SK-N-SH treated with all-trans-retinoic acid at 6 μM for 48 hours (cell line): ENCODE measurements at regions not wholly inside any gene's neighbourhood (a gene's known extent, or its start where the extent isn't known, plus 50 kb on each side); places are given as distances from the start of the nearest gene placed in this dataset.

Experiments
- ATAC-seq: fragments of 200-7000 bp; cut with Tn5 transposase; 3 replicates; pipeline ENCODE4 v1.9.1; 2020; ENCODE audit warnings: mild to moderate bottlenecking, moderate library complexity
- ARNTL ChIP-seq: fragments of 450-650 bp; formaldehyde crosslinking; IDR thresholded peaks from 2 replicates; pipeline ENCODE4 v1.5.0; 2020; ENCODE audit warnings: low read depth, mild to moderate bottlenecking, moderate library complexity, borderline replicate concordance
- BACH2 ChIP-seq: fragments of 250-450 bp; sonication (Bioruptor Pico); IDR thresholded peaks from 2 replicates; pipeline ENCODE4 v1.9.0; 2021; ENCODE audit warnings: mild to moderate bottlenecking, borderline replicate concordance
- CSDC2 ChIP-seq: fragments of 250-450 bp; sonication (Bioruptor Pico); IDR thresholded peaks from 2 replicates; pipeline ENCODE4 v1.5.0; 2020; ENCODE audit warnings: mild to moderate bottlenecking, moderate library complexity
- ESRRG ChIP-seq: fragments of 250-450 bp; sonication (Bioruptor Pico); IDR thresholded peaks from 2 replicates; pipeline ENCODE4 v1.6.1; 2021; ENCODE audit warnings: mild to moderate bottlenecking
- GLIS3 ChIP-seq: fragments of 250-450 bp; sonication (Bioruptor Pico); IDR thresholded peaks from 2 replicates; pipeline ENCODE4 v1.5.0; 2020; ENCODE audit warnings: mild to moderate bottlenecking, moderate library complexity
- ISL1 ChIP-seq: fragments of 250-450 bp; sonication (Bioruptor Pico); IDR thresholded peaks from 2 replicates; pipeline ENCODE4 v2.1.2; 2022; ENCODE audit warnings: mild to moderate bottlenecking, moderate library complexity
- OSR1 ChIP-seq: fragments of 250-450 bp; sonication (Bioruptor Pico); IDR thresholded peaks from 2 replicates; pipeline ENCODE4 v1.8.0; 2022; ENCODE audit warnings: moderate library complexity, mild to moderate bottlenecking, inconsistent platforms
- PPARA ChIP-seq: fragments of 250-450 bp; sonication (Bioruptor Pico); IDR thresholded peaks from 2 replicates; pipeline ENCODE4 v1.5.0; 2020; ENCODE audit warnings: mild to moderate bottlenecking, borderline replicate concordance
- RARB ChIP-seq: fragments of 250-450 bp; sonication (Bioruptor Pico); IDR thresholded peaks from 2 replicates; pipeline ENCODE4 v1.8.0; 2021; ENCODE audit warnings: mild to moderate bottlenecking, moderate library complexity
- SNAI2 ChIP-seq: fragments of 250-450 bp; sonication (Bioruptor Pico); IDR thresholded peaks from 2 replicates; pipeline ENCODE4 v1.5.0; 2020; ENCODE audit warnings: mild to moderate bottlenecking, moderate library complexity
- TCF4 ChIP-seq: fragments of 250-450 bp; sonication (Bioruptor Pico); IDR thresholded peaks from 2 replicates; pipeline ENCODE4 v1.8.0; 2021; ENCODE audit warnings: mild to moderate bottlenecking, moderate library complexity, borderline replicate concordance
- TOX ChIP-seq: fragments of 250-450 bp; sonication (Bioruptor Pico); IDR thresholded peaks from 2 replicates; pipeline ENCODE4 v1.8.0; 2021; ENCODE audit warnings: mild to moderate bottlenecking, moderate library complexity, borderline replicate concordance
- ZC3H10 ChIP-seq: fragments of 250-450 bp; sonication (Bioruptor Pico); IDR thresholded peaks from 2 replicates; pipeline ENCODE4 v1.5.1; 2021; ENCODE audit warnings: mild to moderate bottlenecking, moderate library complexity
- ZFP3 ChIP-seq: fragments of 250-450 bp; sonication (Bioruptor Pico); IDR thresholded peaks from 2 replicates; pipeline ENCODE4 v1.5.0; 2020; ENCODE audit warnings: mild to moderate bottlenecking, moderate library complexity
- ZFP30 ChIP-seq: fragments of 450-650 bp; formaldehyde crosslinking; IDR thresholded peaks from 2 replicates; pipeline ENCODE4 v1.5.0; 2022; ENCODE audit warnings: mild to moderate bottlenecking, moderate library complexity
- ZNF565 ChIP-seq: fragments of 450-650 bp; formaldehyde crosslinking; conservative IDR thresholded peaks from 2 replicates; pipeline ENCODE4 v1.5.0; 2020; ENCODE audit warnings: low read depth, mild to moderate bottlenecking, moderate library complexity
- ZNF70 ChIP-seq: fragments of 450-650 bp; formaldehyde crosslinking; IDR thresholded peaks from 2 replicates; pipeline ENCODE4 v1.5.0; 2020; ENCODE audit warnings: mild to moderate bottlenecking, moderate library complexity
- ZNF8 ChIP-seq: fragments of 450-650 bp; formaldehyde crosslinking; IDR thresholded peaks from 2 replicates; pipeline ENCODE4 v1.5.0; 2020; ENCODE audit warnings: mild to moderate bottlenecking, moderate library complexity
- TF ChIP-seq, protein P1 (sequence below): fragments of 250-450 bp; sonication (Bioruptor Pico); IDR thresholded peaks from 2 replicates; pipeline ENCODE4 v1.8.0; 2020; ENCODE audit warnings: mild to moderate bottlenecking, moderate library complexity, borderline replicate concordance
- TF ChIP-seq, protein P2 (sequence below): fragments of 250-450 bp; sonication (Bioruptor Pico); IDR thresholded peaks from 2 replicates; pipeline ENCODE4 v1.5.0; 2020; ENCODE audit warnings: mild to moderate bottlenecking, moderate library complexity
- TF ChIP-seq, protein P3 (sequence below): fragments of 250-450 bp; sonication (Bioruptor Pico); IDR thresholded peaks from 2 replicates; pipeline ENCODE4 v1.8.0; 2021; ENCODE audit warnings: low read depth, mild to moderate bottlenecking, moderate library complexity, borderline replicate concordance
- TF ChIP-seq, protein P4 (sequence below): fragments of 250-450 bp; sonication (Bioruptor Pico); IDR thresholded peaks from 2 replicates; pipeline ENCODE4 v1.5.1; 2020; ENCODE audit warnings: low read depth, mild to moderate bottlenecking, moderate library complexity
- TF ChIP-seq, protein P5 (sequence below): fragments of 250-450 bp; sonication (Bioruptor Pico); IDR thresholded peaks from 2 replicates; pipeline ENCODE4 v1.5.1; 2021; ENCODE audit warnings: mild to moderate bottlenecking, moderate library complexity

DNA sequence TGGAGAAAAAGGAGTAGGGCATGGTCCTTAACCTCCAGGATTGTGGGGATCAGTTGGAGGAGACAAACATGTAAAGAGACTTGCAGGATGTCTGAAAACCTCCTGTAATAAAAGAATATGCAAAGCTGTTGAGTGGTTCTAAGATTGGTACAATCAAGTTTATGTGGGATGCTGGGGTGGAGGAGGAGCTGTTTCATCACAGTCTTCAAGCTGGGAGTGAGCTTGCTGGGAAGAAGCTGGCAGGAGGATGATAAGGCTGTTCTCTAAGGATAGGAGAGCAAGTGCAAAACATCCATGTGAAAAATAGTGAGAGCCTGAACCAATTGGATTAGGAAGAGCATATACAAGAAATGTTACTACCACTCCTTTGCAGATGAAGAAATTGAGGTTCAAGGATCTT is 161.9 kb upstream of the CRIM1 start:
- TF ChIP-seq BACH2 (CRISPR knock-in tag) (no peak), ESRRG (CRISPR knock-in tag) (no peak), ZNF70 (CRISPR knock-in tag) (no peak), CSDC2 (CRISPR knock-in tag) (no peak), ZNF565 (no peak), ZC3H10 (no peak), RARB (no peak), ISL1 (CRISPR knock-in tag) (no peak), ZFP3 (CRISPR knock-in tag) (no peak), GLIS3 (CRISPR knock-in tag) (no peak), PPARA (CRISPR knock-in tag) (no peak), TCF4 (CRISPR knock-in tag) (no peak), ZNF8 (CRISPR knock-in tag) (no peak), SNAI2 (no peak), OSR1 (CRISPR knock-in tag) (no peak)
- TF ChIP-seq, protein P1, sequence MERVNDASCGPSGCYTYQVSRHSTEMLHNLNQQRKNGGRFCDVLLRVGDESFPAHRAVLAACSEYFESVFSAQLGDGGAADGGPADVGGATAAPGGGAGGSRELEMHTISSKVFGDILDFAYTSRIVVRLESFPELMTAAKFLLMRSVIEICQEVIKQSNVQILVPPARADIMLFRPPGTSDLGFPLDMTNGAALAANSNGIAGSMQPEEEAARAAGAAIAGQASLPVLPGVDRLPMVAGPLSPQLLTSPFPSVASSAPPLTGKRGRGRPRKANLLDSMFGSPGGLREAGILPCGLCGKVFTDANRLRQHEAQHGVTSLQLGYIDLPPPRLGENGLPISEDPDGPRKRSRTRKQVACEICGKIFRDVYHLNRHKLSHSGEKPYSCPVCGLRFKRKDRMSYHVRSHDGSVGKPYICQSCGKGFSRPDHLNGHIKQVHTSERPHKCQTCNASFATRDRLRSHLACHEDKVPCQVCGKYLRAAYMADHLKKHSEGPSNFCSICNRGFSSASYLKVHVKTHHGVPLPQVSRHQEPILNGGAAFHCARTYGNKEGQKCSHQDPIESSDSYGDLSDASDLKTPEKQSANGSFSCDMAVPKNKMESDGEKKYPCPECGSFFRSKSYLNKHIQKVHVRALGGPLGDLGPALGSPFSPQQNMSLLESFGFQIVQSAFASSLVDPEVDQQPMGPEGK, result no peak
- TF ChIP-seq, protein P2, sequence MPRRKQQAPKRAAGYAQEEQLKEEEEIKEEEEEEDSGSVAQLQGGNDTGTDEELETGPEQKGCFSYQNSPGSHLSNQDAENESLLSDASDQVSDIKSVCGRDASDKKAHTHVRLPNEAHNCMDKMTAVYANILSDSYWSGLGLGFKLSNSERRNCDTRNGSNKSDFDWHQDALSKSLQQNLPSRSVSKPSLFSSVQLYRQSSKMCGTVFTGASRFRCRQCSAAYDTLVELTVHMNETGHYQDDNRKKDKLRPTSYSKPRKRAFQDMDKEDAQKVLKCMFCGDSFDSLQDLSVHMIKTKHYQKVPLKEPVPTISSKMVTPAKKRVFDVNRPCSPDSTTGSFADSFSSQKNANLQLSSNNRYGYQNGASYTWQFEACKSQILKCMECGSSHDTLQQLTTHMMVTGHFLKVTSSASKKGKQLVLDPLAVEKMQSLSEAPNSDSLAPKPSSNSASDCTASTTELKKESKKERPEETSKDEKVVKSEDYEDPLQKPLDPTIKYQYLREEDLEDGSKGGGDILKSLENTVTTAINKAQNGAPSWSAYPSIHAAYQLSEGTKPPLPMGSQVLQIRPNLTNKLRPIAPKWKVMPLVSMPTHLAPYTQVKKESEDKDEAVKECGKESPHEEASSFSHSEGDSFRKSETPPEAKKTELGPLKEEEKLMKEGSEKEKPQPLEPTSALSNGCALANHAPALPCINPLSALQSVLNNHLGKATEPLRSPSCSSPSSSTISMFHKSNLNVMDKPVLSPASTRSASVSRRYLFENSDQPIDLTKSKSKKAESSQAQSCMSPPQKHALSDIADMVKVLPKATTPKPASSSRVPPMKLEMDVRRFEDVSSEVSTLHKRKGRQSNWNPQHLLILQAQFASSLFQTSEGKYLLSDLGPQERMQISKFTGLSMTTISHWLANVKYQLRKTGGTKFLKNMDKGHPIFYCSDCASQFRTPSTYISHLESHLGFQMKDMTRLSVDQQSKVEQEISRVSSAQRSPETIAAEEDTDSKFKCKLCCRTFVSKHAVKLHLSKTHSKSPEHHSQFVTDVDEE (CRISPR knock-in tag), result no peak
- TF ChIP-seq, protein P3, sequence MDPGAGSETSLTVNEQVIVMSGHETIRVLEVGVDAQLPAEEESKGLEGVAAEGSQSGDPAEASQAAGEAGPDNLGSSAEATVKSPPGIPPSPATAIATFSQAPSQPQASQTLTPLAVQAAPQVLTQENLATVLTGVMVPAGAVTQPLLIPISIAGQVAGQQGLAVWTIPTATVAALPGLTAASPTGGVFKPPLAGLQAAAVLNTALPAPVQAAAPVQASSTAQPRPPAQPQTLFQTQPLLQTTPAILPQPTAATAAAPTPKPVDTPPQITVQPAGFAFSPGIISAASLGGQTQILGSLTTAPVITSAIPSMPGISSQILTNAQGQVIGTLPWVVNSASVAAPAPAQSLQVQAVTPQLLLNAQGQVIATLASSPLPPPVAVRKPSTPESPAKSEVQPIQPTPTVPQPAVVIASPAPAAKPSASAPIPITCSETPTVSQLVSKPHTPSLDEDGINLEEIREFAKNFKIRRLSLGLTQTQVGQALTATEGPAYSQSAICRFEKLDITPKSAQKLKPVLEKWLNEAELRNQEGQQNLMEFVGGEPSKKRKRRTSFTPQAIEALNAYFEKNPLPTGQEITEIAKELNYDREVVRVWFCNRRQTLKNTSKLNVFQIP (CRISPR knock-in tag), result no peak
- TF ChIP-seq, protein P4, sequence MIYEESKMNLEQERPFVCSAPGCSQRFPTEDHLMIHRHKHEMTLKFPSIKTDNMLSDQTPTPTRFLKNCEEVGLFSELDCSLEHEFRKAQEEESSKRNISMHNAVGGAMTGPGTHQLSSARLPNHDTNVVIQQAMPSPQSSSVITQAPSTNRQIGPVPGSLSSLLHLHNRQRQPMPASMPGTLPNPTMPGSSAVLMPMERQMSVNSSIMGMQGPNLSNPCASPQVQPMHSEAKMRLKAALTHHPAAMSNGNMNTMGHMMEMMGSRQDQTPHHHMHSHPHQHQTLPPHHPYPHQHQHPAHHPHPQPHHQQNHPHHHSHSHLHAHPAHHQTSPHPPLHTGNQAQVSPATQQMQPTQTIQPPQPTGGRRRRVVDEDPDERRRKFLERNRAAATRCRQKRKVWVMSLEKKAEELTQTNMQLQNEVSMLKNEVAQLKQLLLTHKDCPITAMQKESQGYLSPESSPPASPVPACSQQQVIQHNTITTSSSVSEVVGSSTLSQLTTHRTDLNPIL (CRISPR knock-in tag), result no peak
- ATAC-seq, result no peak

DNA sequence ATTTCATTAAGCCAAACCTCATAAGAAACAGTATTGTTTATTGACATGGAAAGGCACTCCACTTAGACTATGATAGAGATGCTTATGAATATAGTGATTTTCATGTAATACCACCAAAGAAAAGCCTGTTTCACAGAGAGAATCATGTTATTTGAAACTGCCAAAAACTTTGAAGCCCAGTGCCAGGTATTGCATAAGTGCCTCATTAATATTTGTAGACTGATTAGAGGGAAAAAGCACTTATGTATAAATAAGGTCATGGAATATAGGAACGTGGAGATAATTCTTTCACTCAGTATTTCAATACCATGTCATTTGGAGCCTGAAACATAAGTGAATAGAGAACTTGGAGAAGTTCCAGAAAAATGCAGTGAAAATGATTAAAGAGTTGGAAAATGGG is 162.6 kb upstream of the CRIM1 start:
- ATAC-seq, result no peak
- TF ChIP-seq PPARA (CRISPR knock-in tag) (no peak), TCF4 (CRISPR knock-in tag) (no peak), TOX (no peak), RARB (no peak), ARNTL (no peak)

DNA sequence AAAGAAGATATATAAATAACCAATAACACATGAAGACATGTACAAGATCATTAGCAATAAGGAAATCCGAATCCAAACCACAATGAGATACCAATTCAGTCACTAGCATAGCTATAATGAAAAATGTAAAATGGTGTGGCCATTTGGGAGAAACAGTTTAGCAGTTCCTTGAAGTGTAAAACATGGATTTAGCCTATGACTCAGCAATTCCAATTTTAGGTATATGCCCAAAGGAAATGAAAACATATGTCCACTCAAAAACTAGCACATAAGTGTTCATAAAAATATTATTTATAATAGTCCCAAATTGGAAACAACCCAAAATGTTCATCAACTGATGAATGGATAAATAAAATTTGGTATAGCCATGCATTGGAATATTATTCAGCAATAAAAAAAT is 165.5 kb upstream of the CRIM1 start:
- ATAC-seq, result no peak
- TF ChIP-seq ZFP3 (CRISPR knock-in tag), result no peak
- TF ChIP-seq ZNF8 (CRISPR knock-in tag), result no peak
- TF ChIP-seq ZC3H10, result no peak
- TF ChIP-seq GLIS3 (CRISPR knock-in tag), result no peak
- TF ChIP-seq ZNF565, result no peak
- no peak for TF ChIP-seq RARB
- TF ChIP-seq ZFP30, result no peak
- TF ChIP-seq, protein P2 (CRISPR knock-in tag), result no peak
- no peak for TF ChIP-seq ISL1 (CRISPR knock-in tag)
- TF ChIP-seq SNAI2, result no peak
- TF ChIP-seq TCF4 (CRISPR knock-in tag), result no peak
- TF ChIP-seq PPARA (CRISPR knock-in tag), result no peak
- no peak for TF ChIP-seq BACH2 (CRISPR knock-in tag)
- no peak for TF ChIP-seq TOX
- TF ChIP-seq, protein P4 (CRISPR knock-in tag), result no peak
- TF ChIP-seq ZNF70 (CRISPR knock-in tag), result no peak
- no peak for TF ChIP-seq ESRRG (CRISPR knock-in tag)
- no peak for TF ChIP-seq ARNTL
- TF ChIP-seq CSDC2 (CRISPR knock-in tag), result no peak
- TF ChIP-seq, protein P5, sequence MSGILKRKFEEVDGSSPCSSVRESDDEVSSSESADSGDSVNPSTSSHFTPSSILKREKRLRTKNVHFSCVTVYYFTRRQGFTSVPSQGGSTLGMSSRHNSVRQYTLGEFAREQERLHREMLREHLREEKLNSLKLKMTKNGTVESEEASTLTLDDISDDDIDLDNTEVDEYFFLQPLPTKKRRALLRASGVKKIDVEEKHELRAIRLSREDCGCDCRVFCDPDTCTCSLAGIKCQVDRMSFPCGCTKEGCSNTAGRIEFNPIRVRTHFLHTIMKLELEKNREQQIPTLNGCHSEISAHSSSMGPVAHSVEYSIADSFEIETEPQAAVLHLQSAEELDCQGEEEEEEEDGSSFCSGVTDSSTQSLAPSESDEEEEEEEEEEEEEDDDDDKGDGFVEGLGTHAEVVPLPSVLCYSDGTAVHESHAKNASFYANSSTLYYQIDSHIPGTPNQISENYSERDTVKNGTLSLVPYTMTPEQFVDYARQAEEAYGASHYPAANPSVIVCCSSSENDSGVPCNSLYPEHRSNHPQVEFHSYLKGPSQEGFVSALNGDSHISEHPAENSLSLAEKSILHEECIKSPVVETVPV (CRISPR knock-in tag), result no peak
